ENCODE measurements at regions not wholly inside any gene's neighbourhood (a gene's known extent, or its start where the extent isn't known, plus 50 kb on each side); places are given as distances from the start of the nearest gene placed in this dataset.

DNA sequence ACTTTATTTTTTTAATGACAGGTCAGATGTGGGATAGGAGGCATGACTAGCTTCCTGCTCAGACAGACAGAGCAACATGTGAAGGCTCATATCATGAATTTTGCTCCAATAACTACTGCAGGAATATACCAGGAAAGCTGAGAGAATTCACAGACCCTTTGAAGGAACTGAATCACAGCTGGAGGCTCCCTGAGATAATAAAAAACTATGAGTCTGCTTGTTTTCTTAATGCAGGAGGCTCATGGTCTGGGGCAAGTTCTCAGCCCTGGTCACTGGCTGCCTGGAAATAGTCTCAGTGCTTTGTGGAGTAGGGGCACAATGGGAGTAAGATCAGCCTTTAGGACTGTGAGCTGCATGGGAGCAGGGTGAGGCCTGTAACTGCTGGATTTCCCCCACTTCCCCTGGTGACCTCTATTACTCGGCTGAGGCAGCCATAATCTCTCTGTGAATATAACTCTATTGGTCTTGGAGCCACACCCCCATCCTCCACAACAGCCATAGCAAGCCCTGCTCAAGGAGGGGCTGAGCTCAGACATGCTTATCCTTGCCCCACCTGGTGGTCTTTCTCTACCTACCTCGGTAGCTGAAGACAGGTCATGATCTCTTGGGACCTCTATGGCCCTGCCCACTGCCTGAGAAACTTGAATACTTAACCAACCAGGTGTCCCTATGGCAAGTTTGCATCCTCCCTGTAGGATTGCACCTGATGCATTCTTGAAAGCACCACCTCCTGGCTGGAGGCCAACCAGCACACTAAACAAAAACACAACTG lies 281.6 kb upstream of the TMCO5A start:
- TF ChIP-seq, protein P1, sequence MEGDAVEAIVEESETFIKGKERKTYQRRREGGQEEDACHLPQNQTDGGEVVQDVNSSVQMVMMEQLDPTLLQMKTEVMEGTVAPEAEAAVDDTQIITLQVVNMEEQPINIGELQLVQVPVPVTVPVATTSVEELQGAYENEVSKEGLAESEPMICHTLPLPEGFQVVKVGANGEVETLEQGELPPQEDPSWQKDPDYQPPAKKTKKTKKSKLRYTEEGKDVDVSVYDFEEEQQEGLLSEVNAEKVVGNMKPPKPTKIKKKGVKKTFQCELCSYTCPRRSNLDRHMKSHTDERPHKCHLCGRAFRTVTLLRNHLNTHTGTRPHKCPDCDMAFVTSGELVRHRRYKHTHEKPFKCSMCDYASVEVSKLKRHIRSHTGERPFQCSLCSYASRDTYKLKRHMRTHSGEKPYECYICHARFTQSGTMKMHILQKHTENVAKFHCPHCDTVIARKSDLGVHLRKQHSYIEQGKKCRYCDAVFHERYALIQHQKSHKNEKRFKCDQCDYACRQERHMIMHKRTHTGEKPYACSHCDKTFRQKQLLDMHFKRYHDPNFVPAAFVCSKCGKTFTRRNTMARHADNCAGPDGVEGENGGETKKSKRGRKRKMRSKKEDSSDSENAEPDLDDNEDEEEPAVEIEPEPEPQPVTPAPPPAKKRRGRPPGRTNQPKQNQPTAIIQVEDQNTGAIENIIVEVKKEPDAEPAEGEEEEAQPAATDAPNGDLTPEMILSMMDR (IDR thresholded peaks at IDR 0.05; ENCODE audit: insufficient read depth, low read length, poor library complexity, severe bottlenecking) = no peak

DNA sequence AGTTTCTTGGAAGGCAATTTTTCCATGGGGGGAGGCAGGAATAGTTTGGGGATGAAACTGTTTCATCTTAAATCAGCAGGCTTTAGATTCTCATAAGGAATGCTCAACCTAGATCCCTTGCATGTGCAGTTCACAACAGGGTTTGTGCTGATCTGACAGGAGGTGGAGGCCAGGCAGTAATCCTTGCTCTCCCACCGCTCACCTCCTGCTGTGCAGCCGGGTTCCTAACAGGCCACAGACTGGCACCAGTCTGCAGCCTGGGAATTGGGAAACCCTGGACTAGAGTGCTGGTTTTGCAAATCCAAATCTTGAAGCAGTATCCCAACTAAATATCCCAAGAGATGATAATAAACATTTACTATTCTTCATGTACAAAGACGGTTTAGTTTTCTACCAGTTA lies 256.3 kb upstream of the TMCO5A start:
- DNase-seq (ENCODE audit: extremely low read depth, insufficient read length) = no peak
- no peaks in the 10 kb centered on the region for H3K27me3 ChIP-seq (replicated peaks; ENCODE audit: control insufficient read depth, insufficient read depth, low read length)
- TF ChIP-seq, protein P1 (IDR thresholded peaks at IDR 0.05; ENCODE audit: insufficient read depth, low read length, poor library complexity, severe bottlenecking) = no peak
- no peaks in the 10 kb centered on the region for H3K36me3 ChIP-seq (ENCODE audit: control insufficient read depth, insufficient read depth, low read length)
- H3K4me3 ChIP-seq (replicated peaks; ENCODE audit: low read depth, low read length) = no peak overlapping the region

More for the DNA sequence above, 281.6 kb upstream of the TMCO5A start:
- DNase-seq (ENCODE audit: extremely low read depth, insufficient read length) = no peak
- no peak overlapping the region for H3K4me3 ChIP-seq (replicated peaks; ENCODE audit: low read depth, low read length)
- no peaks in the 10 kb centered on the region for H3K36me3 ChIP-seq (ENCODE audit: control insufficient read depth, insufficient read depth, low read length)
- no peaks in the 10 kb centered on the region for H3K27me3 ChIP-seq (replicated peaks; ENCODE audit: control insufficient read depth, insufficient read depth, low read length)

DNA sequence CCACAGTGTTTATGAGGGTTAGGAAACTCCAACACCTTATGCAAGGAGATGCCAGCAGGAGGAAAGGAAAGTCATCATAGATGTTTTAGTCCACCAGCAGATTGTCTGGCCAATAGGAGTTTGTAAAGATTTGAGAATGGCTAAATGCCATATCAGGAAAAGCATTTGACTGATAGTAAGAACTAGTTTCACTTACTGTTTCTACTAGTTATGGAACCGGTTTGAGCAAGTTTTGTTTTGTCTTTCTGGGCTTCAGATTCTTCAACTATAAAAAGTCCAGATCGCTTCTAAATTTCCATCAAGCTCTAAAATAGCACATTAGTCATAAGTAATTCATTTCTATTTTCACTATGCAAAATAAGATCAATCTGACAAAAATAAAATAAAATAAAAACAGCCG lies 254.8 kb upstream of the TMCO5A start:
- H3K4me3 ChIP-seq (replicated peaks; ENCODE audit: low read depth, low read length) = no peak overlapping the region
- no peaks in the 10 kb centered on the region for H3K36me3 ChIP-seq (ENCODE audit: control insufficient read depth, insufficient read depth, low read length)
- DNase-seq (ENCODE audit: extremely low read depth, insufficient read length) = no peak
- H3K27me3 ChIP-seq (replicated peaks; ENCODE audit: control insufficient read depth, insufficient read depth, low read length) = no peaks in the 10 kb centered on the region
- TF ChIP-seq, protein P1 (IDR thresholded peaks at IDR 0.05; ENCODE audit: insufficient read depth, low read length, poor library complexity, severe bottlenecking) = no peak

DNA sequence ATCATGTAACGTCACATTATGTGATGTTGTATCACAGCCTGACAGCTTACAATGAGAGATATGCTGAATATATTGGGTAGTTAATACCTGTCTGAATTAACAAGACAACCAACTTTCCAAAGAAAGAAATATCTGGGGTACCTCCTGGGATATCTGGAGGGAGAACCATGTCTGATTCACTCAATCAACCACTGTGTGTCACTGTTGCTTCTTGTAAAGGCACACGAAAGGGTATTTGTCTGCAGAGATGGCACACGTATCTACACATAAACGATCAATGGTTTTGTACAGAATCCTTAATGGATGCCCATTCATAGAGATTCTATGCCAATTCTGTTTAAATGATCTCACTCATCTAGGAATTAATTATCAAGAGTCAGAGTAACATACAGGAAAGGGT lies 252.1 kb upstream of the TMCO5A start:
- H3K36me3 ChIP-seq (ENCODE audit: control insufficient read depth, insufficient read depth, low read length) = no peaks in the 10 kb centered on the region
- TF ChIP-seq, protein P1 (IDR thresholded peaks at IDR 0.05; ENCODE audit: insufficient read depth, low read length, poor library complexity, severe bottlenecking) = no peak
- no peaks in the 10 kb centered on the region for H3K27me3 ChIP-seq (replicated peaks; ENCODE audit: control insufficient read depth, insufficient read depth, low read length)
- no peak for DNase-seq (ENCODE audit: extremely low read depth, insufficient read length)
- H3K4me3 ChIP-seq (replicated peaks; ENCODE audit: low read depth, low read length) = no peak overlapping the region

- TF ChIP-seq, protein P1 (IDR thresholded peaks at IDR 0.05; ENCODE audit: insufficient read depth, low read length, poor library complexity, severe bottlenecking) = no peak
- DNase-seq (ENCODE audit: extremely low read depth, insufficient read length) = no peak
- Histone ChIP-seq H3K4me3 (replicated peaks; ENCODE audit: low read depth, low read length) (no peak overlapping the region), H3K36me3 (ENCODE audit: control insufficient read depth, insufficient read depth, low read length) (no peaks in the 10 kb centered on the region), H3K27me3 (replicated peaks; ENCODE audit: control insufficient read depth, insufficient read depth, low read length) (no peaks in the 10 kb centered on the region)
These were observed 242.5 kb upstream of the TMCO5A start for GRCh38 chr15:37691911-37692310.

Data from GM06990 (cell line).